ENCODE measurements at regions not wholly inside any gene's neighbourhood (a gene's known extent, or its start where the extent isn't known, plus 50 kb on each side); places are given as distances from the start of the nearest gene placed in this dataset.

- TF ChIP-seq, protein P1, sequence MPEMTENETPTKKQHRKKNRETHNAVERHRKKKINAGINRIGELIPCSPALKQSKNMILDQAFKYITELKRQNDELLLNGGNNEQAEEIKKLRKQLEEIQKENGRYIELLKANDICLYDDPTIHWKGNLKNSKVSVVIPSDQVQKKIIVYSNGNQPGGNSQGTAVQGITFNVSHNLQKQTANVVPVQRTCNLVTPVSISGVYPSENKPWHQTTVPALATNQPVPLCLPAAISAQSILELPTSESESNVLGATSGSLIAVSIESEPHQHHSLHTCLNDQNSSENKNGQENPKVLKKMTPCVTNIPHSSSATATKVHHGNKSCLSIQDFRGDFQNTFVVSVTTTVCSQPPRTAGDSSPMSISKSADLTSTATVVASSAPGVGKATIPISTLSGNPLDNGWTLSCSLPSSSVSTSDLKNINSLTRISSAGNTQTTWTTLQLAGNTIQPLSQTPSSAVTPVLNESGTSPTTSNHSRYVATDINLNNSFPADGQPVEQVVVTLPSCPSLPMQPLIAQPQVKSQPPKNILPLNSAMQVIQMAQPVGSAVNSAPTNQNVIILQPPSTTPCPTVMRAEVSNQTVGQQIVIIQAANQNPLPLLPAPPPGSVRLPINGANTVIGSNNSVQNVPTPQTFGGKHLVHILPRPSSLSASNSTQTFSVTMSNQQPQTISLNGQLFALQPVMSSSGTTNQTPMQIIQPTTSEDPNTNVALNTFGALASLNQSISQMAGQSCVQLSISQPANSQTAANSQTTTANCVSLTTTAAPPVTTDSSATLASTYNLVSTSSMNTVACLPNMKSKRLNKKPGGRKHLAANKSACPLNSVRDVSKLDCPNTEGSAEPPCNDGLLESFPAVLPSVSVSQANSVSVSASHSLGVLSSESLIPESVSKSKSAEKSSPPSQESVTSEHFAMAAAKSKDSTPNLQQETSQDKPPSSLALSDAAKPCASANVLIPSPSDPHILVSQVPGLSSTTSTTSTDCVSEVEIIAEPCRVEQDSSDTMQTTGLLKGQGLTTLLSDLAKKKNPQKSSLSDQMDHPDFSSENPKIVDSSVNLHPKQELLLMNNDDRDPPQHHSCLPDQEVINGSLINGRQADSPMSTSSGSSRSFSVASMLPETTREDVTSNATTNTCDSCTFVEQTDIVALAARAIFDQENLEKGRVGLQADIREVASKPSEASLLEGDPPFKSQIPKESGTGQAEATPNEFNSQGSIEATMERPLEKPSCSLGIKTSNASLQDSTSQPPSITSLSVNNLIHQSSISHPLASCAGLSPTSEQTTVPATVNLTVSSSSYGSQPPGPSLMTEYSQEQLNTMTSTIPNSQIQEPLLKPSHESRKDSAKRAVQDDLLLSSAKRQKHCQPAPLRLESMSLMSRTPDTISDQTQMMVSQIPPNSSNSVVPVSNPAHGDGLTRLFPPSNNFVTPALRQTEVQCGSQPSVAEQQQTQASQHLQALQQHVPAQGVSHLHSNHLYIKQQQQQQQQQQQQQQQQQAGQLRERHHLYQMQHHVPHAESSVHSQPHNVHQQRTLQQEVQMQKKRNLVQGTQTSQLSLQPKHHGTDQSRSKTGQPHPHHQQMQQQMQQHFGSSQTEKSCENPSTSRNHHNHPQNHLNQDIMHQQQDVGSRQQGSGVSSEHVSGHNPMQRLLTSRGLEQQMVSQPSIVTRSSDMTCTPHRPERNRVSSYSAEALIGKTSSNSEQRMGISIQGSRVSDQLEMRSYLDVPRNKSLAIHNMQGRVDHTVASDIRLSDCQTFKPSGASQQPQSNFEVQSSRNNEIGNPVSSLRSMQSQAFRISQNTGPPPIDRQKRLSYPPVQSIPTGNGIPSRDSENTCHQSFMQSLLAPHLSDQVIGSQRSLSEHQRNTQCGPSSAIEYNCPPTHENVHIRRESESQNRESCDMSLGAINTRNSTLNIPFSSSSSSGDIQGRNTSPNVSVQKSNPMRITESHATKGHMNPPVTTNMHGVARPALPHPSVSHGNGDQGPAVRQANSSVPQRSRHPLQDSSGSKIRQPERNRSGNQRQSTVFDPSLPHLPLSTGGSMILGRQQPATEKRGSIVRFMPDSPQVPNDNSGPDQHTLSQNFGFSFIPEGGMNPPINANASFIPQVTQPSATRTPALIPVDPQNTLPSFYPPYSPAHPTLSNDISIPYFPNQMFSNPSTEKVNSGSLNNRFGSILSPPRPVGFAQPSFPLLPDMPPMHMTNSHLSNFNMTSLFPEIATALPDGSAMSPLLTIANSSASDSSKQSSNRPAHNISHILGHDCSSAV (CRISPR knock-in tag; IDR thresholded peaks at IDR 0.05; ENCODE audit: borderline replicate concordance), result no peak
- TF ChIP-seq ZNF205 (CRISPR knock-in tag; IDR thresholded peaks at IDR 0.05), result no peak
- TF ChIP-seq ISX (CRISPR knock-in tag; conservative IDR thresholded peaks at IDR 0.05), result no peak
- no peak for TF ChIP-seq SAP130 (CRISPR knock-in tag; IDR thresholded peaks at IDR 0.05; ENCODE audit: low read depth)
- no peak for TF ChIP-seq ZNF10 (CRISPR knock-in tag; IDR thresholded peaks at IDR 0.05; ENCODE audit: borderline replicate concordance, low read depth)
- no peak for TF ChIP-seq KDM2A (CRISPR knock-in tag; IDR thresholded peaks at IDR 0.05; ENCODE audit: borderline replicate concordance, low read depth)
Measured at GRCh38 chr11:13184295-13184794, 93.2 kb upstream of the BMAL1 start (continued).

Measured in HepG2 (cell line).